Esophagus muscularis mucosa (tissue), 4 donors: ENCODE measurements at regions not wholly inside any gene's neighbourhood (a gene's known extent, or its start where the extent isn't known, plus 50 kb on each side); places are given as distances from the start of the nearest gene placed in this dataset.

Experiments
- EP300 ChIP-seq: sonication (generic); formaldehyde crosslinking; IDR thresholded peaks from one replicate; pipeline ENCODE4 v1.6.1; 2017; ENCODE audit warnings: antibody characterized with exemption
- POLR2A ChIP-seq: fragments of 450-650 bp; IDR thresholded peaks from one replicate; pipeline ENCODE4 v1.6.1; 2017; ENCODE audit warnings: antibody characterized with exemption, moderate library complexity, mild to moderate bottlenecking, low read depth
- TF ChIP-seq, protein P1 (sequence below), 3 experiments: fragments of 200-600 bp in 2 of 3; fragments of 450-650 bp in 1 of 3; sonication (generic) in 2 of 3; IDR thresholded peaks; one replicate each; pipeline ENCODE4 v1.5.1; 2017 to 2019; ENCODE audit warnings: antibody characterized with exemption in 3 of 3, mild to moderate bottlenecking in 2 of 3, moderate library complexity in 1 of 3

DNA sequence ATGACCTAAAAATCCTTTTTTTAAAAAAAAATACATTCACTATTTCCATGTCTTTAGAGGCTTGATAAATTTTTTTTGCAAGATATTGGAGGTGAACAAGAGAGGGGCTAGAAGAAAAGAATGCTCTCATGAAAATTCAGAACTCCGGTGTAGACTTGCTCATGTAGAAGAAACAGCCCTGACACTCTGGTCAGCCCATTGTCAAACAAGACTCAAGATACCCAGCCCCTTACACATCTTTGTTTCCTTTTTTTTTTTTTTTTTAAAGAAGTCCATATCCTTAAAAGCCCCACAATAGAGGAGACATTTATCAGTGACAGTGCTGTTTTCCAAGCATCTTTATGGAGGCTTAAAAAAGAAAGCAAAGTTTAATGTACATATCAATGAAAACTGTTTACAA lies 196.8 kb upstream of the RORA start:
- TF ChIP-seq POLR2A, result no peak
- TF ChIP-seq, protein P1, sequence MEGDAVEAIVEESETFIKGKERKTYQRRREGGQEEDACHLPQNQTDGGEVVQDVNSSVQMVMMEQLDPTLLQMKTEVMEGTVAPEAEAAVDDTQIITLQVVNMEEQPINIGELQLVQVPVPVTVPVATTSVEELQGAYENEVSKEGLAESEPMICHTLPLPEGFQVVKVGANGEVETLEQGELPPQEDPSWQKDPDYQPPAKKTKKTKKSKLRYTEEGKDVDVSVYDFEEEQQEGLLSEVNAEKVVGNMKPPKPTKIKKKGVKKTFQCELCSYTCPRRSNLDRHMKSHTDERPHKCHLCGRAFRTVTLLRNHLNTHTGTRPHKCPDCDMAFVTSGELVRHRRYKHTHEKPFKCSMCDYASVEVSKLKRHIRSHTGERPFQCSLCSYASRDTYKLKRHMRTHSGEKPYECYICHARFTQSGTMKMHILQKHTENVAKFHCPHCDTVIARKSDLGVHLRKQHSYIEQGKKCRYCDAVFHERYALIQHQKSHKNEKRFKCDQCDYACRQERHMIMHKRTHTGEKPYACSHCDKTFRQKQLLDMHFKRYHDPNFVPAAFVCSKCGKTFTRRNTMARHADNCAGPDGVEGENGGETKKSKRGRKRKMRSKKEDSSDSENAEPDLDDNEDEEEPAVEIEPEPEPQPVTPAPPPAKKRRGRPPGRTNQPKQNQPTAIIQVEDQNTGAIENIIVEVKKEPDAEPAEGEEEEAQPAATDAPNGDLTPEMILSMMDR (IDR thresholded peaks at IDR 0.05), result no peak
- TF ChIP-seq EP300, result no peak
